ENCODE measurements at regions not wholly inside any gene's neighbourhood (a gene's known extent, or its start where the extent isn't known, plus 50 kb on each side); places are given as distances from the start of the nearest gene placed in this dataset.
"Not testable (repeated sequence)": the region's sequence is repeated elsewhere in the genome, so short reads cannot be mapped to it uniquely, and the experiment has no call there.

DNA sequence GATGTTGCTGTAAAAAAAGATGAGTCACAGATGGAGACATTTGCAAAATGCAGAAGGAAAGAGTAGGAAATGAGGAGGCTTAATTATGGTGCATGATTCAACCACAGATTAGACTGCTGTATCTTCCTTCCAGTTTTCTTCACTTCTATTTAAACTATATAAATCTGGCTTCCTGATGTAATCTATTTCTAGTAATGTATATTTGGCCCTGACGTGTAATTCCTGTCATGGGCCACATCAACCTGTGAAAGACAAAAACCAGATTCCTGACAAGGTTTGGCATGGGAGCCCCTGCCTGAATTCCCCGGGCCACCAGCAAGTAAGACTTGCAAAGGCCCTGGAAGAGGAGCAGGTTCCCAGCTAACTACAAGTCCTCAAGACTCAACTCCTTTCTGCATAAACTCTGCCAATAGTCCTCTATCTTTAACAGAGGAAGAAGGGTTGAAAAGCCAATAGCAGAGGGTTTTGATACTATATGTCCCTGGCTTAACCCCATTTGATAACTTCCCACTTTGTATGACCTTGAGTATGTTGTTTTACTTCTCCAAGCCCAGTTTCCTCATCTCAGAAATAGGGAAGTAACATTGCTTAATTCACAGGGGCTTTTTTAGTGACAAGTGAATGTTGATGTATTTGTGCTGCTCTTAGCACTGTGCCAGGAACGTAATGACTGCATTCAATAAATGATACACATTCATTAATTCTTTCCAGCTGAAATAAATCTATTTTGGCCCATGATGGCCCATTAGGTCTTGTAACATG is 172.7 kb downstream of the SPRY2 start:
- DNase-seq: no peak

DNA sequence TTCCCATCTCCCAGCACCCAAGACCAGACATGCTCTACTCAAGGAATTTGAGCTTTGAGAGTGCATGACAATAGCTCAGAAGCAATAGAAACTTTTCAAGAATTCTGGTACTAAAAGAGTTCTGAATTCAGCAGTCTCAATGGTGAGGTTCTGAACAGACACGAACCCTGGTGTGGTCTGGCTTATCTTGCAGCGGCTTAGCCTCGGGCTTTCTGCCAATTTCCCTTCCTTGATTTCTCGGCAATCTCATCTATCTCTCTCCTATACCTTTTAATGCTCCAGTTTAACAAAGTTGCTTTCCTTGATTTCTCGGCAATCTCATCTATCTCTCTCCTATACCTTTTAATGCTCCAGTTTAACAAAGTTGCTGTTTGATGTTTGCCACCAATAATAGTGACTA is 174.6 kb downstream of the SPRY2 start:
- no peak for DNase-seq

DNA sequence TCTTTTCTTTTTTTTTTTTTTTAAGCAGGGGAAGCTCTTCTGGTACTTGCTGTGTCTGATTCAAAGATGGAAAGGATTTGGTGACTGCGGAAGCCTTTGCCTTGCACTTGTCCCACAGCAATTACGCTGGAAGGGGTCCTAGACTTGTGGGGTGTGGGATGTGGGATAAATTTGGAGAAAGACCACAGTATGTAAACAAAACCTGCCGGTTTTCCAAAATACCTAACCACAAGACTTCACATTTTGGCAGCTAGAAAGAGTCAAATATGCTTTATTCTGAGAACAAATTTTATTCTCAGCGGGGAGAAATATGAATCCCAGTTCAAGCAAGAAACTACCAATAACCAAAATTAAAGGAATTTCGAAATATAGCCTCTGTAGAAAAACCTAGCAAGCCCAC is 176.5 kb downstream of the SPRY2 start:
- no peak for DNase-seq

DNA sequence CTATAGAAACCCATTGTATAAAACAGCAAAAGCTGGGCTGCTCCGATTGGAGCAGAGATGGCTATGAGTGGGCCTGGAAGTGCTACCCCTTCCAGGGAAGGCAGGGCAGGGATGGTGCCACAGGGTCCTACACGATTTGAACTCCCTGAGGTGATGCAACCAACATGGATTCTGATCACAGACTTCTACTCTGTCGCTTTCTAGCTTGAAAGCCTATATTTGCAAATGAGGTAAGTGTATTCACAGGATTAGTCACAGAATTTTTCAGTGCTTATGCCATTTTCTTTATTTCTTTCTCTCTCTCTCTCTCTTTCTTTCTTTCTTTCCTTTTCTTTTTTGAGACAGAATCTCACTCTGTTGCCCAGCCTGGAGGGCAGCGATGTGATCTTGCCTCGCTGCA is 179.0 kb downstream of the SPRY2 start:
- DNase-seq: no peak

DNA sequence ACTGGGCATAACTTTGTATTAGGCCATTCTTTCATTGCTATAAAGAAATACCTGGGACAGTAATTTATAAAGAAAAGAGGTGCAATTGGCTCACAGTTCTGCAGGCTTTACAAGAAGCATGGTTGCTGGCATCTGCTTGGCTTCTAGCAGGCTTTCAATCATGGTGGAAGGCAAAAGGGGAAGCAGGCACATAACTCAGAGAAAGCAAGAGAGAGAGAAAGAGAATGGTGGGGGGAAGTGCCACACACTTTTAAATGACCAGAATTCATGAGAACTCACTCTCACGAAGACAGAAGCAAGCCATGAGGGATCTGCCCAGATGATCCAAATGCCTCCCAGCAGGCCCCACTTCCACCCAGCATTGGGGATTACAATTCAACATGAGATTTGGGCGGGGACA is 179.7 kb downstream of the SPRY2 start:
- no peak for DNase-seq

DNA sequence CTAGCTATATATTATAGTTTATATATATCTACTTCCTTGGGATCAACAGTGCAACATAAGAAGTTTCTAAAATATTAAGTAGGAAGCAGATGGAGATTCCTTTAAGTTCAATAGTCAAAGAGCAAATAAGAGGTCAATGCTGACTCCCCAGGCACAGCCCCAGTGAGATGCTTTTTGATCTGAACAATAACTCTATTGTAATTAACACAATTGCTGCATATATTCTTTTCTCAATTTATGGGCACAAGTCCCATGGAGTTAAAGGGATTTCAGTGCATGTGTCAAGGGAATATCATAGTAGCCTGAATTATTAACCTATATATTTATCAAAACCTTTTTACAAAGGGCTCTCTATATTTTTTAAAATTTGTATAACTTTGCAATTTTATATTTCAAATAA is 180.8 kb downstream of the SPRY2 start:
- DNase-seq: no peak

DNA sequence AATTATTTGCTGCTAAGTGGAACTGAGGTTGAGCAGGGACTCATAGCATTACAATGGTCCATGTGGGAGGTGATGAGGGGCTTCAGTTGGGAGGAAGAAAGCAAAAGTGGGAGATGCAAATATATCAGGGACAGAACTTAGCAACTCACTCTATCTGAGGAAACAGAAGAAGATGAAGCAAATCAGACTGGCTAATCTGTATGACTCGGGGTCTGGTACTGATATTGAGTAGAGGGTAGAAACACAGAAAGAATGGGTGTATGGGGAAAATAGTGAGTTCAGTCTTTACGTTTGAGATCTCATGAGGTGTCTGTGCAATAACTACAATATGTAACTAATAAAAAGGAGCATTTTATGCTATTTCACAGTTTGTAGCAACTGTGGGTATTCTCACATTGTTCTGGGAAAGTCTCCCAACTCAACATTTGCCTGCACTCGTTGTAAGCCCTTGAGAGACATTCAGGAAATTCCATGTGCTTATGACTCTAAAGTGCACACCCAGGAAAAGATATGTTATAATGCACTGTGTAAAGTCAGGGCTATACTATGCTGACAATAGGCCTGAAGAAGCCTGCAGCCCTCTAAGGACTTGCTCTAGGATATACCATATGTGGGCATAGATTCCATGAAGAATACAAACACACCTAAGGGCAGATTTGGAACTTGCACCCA is 183.5 kb downstream of the SPRY2 start:
- no peak for DNase-seq

DNA sequence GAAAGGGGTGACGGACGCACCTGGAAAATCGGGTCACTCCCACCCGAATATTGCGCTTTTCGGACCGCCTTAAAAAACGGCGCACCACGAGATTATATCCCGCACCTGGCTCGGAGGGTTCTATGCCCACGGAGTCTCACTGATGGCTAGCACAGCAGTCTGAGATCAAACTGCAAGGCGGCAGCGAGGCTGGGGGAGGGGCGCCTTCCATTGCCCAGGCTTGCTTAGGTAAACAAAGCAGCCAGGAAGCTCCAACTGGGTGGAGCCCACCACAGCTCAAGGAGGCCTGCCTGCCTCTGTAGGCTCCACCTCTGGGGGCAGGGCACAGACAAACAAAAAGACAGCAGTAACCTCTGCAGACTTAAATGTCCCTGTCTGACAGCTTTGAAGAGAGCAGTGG is 188.8 kb downstream of the SPRY2 start:
- DNase-seq: not testable (repeated sequence)

DNA sequence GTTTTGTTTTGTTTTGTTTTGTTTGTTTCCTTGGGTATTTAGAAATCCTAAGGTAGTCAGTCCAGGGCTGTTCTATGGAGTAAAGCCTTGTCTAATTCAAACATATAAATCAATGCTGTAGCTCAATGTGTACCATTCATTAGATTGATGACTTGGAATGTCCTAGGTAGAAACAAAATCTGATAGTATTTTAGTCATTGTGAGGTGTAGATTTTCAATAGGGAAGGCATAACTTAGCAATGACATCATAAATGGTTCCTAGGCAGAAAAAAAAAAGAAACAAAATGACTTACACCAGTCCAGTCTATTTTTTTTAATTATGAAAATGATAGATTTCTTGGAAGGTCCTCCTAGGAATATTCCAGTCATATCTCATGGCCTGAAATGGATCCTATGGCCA is 189.9 kb downstream of the SPRY2 start:
- DNase-seq: no peak

DNA sequence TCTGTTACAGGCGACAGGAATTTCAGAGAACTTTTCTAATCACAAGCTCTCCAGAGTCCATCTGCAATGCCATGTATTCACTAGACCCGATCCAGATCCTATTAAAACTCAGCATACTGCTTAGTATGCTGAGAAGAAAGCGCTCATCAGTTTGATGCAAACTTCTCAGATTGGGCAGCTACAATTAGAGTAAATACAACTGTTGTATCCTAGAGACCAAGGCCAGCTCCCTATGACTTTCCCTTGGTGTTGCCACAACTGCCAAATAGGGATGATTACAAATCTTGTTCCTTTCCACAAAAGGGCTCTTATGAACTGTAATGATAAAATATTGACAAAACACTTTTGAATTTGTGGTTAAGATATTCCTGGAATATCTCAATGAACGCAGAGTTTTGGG is 191.2 kb downstream of the SPRY2 start:
- no peak for DNase-seq

DNA sequence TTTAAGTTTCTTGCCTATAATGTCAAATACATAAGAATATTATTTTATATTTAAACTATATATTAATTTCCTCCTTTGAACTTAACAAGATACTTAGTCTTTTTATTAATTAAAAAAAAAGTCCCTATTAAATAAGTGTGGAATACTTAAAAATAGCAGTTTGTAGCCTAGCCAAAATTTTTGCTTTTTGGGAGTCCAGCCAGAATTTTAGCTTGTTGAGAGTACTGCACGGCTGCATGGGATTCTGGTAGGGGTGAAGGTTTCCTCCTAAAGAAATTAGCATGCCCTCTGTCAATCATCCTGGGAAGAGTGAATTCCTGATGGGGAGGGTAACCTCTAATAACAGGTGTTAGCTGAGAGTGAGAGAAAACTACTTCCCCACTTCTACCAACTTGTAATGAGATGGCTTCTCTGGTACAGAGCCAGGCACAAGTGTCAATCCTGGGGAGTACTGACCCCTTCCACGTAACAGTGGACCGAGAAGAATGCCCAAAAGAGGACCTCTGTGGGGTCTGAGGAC is 195.7 kb downstream of the SPRY2 start:
- DNase-seq: no peak

DNA sequence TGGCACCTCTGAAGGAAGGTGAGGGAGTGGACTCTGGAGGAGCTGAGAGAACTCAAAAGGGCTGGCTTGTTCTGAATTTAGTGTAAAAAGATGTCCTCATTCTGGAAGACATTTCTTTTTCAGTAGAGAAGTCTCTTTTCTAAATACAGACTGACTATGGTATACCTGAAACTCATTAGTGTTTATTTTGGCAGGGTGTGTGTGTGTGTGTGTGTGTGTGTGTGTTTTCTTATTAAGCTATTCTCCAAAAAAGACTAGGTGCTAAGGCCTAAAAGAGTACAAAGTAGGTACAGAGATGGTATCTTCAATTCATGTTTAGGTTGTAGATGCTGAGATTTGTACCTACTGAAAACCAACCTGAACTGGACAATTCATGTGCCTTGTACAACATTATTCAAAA is 196.4 kb downstream of the SPRY2 start:
- no peak for DNase-seq

DNA sequence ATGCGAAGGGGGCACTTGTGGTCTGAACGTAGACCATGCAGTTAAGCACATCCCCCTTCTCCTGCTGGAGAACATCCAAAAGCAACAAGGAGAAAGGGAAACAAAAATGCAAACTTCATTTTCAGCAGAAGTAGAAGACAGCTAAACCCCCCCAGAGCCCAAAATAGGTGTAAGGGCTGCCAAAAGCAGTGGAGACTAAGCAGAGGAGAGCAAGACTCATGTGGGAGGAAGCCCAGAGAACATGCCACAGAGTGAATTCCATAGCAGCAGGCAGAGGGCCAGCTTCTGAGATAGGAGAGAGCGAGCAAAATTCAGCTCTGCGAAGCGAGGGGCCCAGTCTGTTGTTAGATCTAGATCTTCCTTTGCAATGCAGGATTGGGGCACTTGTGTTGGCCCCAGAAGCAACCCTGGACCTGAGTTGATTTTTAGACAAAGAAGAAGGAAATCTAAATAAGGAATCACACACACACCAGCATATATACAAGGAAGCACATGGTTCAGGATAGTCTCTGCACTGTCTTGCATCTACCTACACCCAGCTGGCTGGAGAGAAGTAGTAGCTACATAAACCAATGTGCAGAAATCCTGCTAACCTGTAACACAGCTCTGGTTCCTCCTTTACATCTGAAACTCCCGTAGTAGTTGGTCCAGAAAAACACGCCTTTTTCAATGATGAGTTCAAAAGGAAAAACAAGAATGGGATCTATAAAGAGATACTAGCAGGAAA is 199.6 kb downstream of the SPRY2 start:
- DNase-seq: no peak

DNA sequence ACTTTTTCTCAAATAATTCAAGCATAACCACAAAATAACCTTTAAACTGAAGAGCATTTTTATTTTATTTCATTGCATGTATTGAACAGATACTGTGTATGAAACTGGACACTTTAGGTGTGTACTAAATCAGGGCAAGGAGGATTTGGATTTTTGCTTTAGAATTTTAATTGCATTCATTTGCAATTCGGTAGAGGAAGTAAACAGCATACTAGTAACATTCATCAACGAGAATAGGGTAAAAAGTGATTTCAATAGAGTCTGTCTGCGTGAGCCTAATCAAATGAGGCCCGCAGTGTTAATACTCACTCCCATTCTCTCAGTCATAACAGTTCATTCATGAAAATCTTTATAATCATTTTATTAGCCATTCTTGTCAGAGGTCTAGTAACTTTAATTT is 200.2 kb downstream of the SPRY2 start:
- no peak for DNase-seq

DNA sequence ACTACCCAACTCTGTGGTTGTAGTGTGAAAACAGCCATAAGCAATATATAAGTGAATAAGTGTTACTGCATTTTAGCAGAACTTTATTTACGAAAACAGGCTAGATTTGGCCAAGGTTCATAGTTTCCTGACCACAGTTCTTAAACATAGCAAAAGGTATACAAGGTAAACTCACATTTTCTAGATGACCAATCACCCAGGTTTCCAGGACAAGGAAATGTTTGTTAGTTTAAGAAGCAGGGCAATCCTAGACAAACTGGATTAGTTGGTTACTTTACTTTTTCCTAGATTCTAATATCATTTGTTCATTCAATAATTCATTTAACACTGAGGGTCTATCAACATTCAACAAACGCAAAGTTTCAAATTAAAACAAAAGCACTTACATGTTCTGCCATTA is 201.7 kb downstream of the SPRY2 start:
- DNase-seq: no peak

DNA sequence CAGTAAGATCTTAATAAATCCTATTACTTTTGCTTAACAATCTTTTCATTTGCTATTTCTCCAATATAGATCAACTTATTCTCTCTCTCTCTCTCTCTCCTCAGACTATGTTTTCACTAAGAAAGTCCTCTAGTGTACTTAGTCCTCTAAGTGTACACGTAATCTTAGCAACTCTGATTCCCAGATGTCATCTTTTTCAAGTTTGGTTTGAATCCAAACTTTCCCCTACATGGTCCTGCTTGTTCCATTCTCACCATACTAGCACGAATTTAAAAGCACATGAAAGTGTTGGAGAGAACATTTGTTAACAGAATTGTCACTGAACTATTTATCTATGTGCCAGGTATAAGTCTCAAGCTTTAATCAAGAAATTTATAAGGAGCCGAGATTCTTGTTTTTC is 202.9 kb downstream of the SPRY2 start:
- DNase-seq: no peak

DNA sequence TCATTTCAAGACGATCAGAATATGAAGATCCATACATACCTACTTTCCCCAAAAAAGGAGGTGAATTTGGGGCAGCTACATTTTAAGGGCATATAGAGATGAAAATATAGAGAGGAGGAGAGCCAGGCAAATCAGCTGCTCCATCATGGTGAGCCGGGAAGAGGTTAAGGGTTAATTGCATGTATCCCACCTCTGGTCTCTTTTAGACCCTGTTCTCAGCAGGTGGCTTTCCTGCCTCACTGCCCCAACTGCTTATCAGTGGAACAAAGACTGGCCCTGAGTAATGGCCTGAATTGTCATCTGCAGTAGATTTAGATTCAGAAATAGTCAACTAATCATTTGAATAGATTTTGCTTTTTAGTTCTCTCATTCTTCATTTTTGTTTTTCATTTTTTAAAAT is 206.6 kb downstream of the SPRY2 start:
- DNase-seq: no peak

DNA sequence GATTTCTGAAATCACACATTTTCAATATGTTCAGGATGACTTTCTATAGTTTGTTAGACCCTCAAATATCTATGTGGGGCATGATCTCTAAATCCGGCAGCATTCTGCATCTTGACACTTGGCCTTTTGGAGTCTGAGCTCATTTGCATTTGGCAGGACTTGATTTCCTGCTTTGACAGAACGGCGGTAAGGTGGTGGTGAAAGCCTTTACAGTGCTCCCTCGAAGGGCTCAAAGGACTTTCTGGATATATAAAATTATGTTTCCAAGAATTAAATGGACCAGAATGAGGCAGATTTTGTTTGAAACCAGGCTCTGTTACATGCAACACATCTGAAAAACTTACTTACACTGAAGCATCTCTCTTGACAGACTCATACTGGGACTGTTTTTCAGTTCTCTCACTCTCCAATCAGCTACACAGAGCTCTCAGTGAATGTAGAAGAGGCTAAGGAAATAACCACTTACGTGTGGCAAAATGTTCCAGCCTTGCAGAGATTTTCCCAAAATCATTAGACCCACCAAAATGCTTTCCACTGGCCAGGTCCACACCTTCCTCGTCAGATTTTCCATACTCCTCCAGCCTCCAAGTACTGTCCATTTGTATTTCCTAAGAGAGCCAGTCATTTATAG is 207.2 kb downstream of the SPRY2 start:
- no peak for DNase-seq

DNA sequence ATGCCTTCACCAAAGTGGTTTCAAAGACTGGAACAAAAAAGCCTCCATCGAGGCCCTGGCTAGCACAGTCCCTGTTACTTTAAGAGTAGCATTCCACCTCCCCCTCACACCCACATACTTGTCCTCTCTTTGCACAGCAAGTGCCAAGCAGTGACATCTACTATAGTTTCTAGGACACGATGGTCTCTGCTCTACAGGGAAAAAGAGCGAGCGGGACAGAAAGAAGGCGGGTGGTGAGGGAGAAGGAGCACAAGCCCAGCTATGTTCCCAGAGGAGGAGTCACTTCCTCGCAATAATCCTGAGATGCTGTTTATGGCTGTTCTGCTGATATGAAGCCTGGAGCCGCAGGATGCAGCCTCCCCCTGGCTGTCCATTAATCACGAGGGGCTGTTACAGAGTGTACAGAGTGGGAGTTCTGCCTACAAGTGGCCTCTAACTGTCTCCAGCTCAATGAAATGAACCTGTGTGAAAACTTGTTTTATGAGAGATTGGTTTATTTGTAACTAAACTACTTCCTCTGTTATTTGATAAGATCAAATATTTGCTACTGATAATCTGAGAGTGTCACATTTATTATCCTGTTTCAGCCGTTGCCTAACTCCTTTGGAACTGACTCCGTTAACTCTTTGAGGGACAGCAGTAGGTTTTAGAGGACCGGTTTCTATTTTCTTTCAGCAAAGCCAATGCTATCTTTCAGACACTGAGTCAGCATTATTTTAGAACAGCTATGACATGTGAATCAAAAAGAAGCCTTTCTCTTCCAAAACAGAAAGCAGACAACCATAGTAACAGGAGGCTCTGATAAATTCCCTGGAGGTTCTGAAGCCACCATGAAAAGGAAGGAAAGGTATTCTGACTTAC is 208.0 kb downstream of the SPRY2 start:
- DNase-seq: no peak

DNA sequence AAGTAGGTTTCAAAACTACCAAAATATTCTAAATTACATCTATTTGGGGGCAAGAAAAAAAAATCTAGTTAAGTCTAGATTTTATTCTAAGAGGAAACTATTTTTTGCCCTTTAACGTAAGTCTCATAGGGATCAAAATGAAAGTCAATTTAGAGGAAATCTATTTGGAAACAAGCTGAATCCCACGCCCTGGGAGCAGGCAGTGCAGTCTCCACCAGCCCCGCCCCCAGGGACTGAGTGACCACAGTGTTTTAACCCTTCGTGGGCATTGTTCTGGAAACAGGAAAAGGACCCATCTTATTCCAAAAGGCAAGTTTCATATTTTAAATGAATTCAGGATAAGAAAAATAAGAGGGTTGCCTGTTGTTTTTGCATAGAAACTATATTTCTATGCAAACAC is 209.7 kb downstream of the SPRY2 start:
- DNase-seq: no peak

DNA sequence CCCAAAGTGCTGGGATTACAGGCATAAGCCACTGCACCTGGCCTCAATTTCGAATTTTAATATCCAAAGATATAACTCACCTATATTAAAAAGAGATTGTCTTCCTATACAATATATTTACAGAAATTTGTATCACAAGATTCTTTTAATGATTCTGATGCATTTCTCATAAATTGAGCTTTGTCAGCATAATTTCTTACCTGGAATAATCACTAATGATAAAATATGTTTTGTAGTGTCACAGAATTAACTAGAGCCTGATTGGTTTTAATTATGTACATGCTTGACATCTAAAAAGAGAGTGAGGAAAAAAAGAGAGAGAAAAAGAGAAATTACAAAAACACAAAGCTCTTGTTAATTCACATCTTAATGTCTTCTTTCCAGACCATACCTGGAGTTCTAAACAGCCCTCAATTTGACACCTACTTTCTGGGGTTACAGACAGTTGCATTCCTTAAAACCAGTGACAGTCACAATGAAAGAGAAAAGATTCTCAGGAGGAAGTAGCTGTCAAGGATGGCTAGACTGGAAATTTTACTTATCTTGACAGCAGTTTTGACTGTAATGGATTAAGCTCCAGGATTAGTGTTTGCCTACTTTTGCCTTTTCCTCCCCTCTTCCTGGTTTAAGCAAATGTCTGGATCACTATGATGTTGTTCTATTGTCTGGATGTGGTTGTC is 214.4 kb downstream of the SPRY2 start:
- no peak for DNase-seq

DNA sequence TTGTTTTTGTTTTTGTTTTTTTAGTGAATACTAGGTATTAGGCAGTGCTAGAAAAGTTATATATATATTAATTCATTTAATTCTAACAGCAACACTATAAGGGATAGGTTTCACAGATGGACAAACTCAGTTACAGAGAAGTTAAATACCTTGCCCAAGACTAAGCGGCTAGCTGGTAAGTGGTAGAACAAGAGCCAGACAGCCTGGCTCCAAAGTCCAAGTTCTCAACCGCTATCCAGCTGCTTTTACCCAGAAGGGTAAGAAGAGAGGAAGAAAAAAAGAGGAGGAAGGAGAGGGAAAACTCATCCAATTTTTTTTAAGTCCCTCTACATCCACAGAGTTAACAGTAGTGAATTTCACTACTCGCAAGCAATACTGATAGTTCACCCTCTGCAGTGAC is 217.0 kb downstream of the SPRY2 start:
- DNase-seq: no peak

All from NCI-H2171 (cell line).